Activated naive CD4-positive, alpha-beta T cell treated with anti-CD3 and anti-CD28 coated beads, Interleukin-2, amount 10 ng/mL, durations not matched to agents 7 days and 5 days (primary cell): ENCODE measurements at regions not wholly inside any gene's neighbourhood (a gene's known extent, or its start where the extent isn't known, plus 50 kb on each side); places are given as distances from the start of the nearest gene placed in this dataset.
"Not testable (repeated sequence)": the region's sequence is repeated elsewhere in the genome, so short reads cannot be mapped to it uniquely, and the experiment has no call there.

ENCODE experiments used
- CTCF ChIA-PET: fragments of 350-600 bp; sonication (Branson Sonifier 250); formaldehyde crosslinking; loops from one replicate; lab custom pipeline; 2021; ENCODE audit warnings: antibody characterized with exemption; lab: Charles Lee
- DNase-seq: peaks from one replicate; pipeline ENCODE4 v3.0.0-alpha.2; 2020
- H3K27ac Mint-ChIP-seq: one replicate; pipeline ENCODE4 v1.8.0; 2021; ENCODE audit warnings: mild to moderate bottlenecking, moderate library complexity, mixed read lengths
- H3K27me3 Mint-ChIP-seq: one replicate; pipeline ENCODE4 v1.8.0; 2021; ENCODE audit warnings: mild to moderate bottlenecking, mixed read lengths
- H3K36me3 Mint-ChIP-seq: one replicate; pipeline ENCODE4 v1.8.0; 2021; ENCODE audit warnings: mixed read lengths
- H3K4me1 Mint-ChIP-seq: one replicate; pipeline ENCODE4 v1.8.0; 2021; ENCODE audit warnings: mixed read lengths
- H3K4me3 Mint-ChIP-seq: one replicate; pipeline ENCODE4 v1.8.0; 2021; ENCODE audit warnings: mild to moderate bottlenecking, moderate library complexity, mixed read lengths
- H3K9me3 Mint-ChIP-seq: one replicate; pipeline ENCODE4 v1.8.0; 2021; ENCODE audit warnings: mixed read lengths

- CTCF ChIA-PET = interaction anchor here (1.0 kb wide), 1 partner anchor 32 kb away, joined by 4 read pairs; no protein-coding TSS in a partner anchor
- Mint-ChIP-seq H3K27ac (no peak overlapping the region), H3K4me3 (no peak overlapping the region), H3K36me3 (peaks cover 11% of the 10 kb centered on the region), H3K4me1 (peaks cover 80% of the 10 kb centered on the region), H3K9me3 (peaks cover 6% of the 10 kb centered on the region), H3K27me3 (no peaks in the 10 kb centered on the region)
- no peak for DNase-seq
Observed at GRCh38 chr3:152210697-152211096, 58.0 kb upstream of the MBNL1 start.

GRCh38 chr3:152211655-152212054 lies 57.1 kb upstream of the MBNL1 start:
- CTCF ChIA-PET = interaction anchor here (0.6 to 0.9 kb wide), 2 partner anchors 8 to 161 kb away, joined by 3 to 4 read pairs; no protein-coding TSS in a partner anchor
- Mint-ChIP-seq H3K27me3 (no peaks in the 10 kb centered on the region), H3K4me1 (peaks cover 76% of the 10 kb centered on the region), H3K9me3 (peaks cover 6% of the 10 kb centered on the region), H3K4me3 (no peak overlapping the region), H3K27ac (peak overlapping the region; percentile 29), H3K36me3 (peaks cover 11% of the 10 kb centered on the region)
- DNase-seq = no peak

GRCh38 chr3:152213203-152213602 lies 55.5 kb upstream of the MBNL1 start:
- CTCF ChIA-PET = interaction anchor here (1.0 to 1.1 kb wide), 2 partner anchors 10 to 20 kb away, joined by 3 to 4 read pairs; no protein-coding TSS in a partner anchor

DNA sequence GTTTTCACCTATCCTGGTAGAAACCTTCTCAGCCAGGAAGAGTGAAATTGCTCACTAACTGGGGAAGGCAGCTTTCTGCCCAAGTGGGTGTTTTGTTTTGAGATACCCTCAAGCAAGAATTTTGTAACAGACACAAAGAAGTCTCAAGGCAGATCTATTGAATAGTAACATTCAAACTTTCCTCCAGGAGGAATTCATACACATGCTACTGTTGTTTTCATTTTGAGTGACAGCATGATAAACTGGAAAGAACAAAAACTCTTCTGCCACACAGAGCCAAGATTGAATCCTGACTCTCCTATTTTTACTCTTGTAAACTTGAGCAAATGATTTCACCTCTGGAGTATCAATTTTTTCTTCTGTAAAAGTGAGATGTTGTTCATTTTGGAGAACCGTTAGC lies 54.8 kb upstream of the MBNL1 start:
- peaks cover 70% of the 10 kb centered on the region for H3K4me1 Mint-ChIP-seq
- no peaks in the 10 kb centered on the region for H3K27me3 Mint-ChIP-seq
- DNase-seq = no peak
- no peak overlapping the region for H3K27ac Mint-ChIP-seq
- H3K4me3 Mint-ChIP-seq = no peak overlapping the region
- CTCF ChIA-PET = interaction anchor here (1.0 to 1.1 kb wide), 2 partner anchors 10 to 19 kb away, joined by 3 to 4 read pairs; no protein-coding TSS in a partner anchor
- peaks cover 4% of the 10 kb centered on the region for H3K9me3 Mint-ChIP-seq
- peaks cover 13% of the 10 kb centered on the region for H3K36me3 Mint-ChIP-seq

More at GRCh38 chr3:152213203-152213602, 55.5 kb upstream of the MBNL1 start:
- Mint-ChIP-seq H3K27me3 (no peaks in the 10 kb centered on the region), H3K27ac (peak overlapping the region; percentile 21), H3K9me3 (peaks cover 6% of the 10 kb centered on the region), H3K4me3 (no peak overlapping the region), H3K36me3 (peaks cover 13% of the 10 kb centered on the region), H3K4me1 (peaks cover 70% of the 10 kb centered on the region)
- no peak for DNase-seq

DNA sequence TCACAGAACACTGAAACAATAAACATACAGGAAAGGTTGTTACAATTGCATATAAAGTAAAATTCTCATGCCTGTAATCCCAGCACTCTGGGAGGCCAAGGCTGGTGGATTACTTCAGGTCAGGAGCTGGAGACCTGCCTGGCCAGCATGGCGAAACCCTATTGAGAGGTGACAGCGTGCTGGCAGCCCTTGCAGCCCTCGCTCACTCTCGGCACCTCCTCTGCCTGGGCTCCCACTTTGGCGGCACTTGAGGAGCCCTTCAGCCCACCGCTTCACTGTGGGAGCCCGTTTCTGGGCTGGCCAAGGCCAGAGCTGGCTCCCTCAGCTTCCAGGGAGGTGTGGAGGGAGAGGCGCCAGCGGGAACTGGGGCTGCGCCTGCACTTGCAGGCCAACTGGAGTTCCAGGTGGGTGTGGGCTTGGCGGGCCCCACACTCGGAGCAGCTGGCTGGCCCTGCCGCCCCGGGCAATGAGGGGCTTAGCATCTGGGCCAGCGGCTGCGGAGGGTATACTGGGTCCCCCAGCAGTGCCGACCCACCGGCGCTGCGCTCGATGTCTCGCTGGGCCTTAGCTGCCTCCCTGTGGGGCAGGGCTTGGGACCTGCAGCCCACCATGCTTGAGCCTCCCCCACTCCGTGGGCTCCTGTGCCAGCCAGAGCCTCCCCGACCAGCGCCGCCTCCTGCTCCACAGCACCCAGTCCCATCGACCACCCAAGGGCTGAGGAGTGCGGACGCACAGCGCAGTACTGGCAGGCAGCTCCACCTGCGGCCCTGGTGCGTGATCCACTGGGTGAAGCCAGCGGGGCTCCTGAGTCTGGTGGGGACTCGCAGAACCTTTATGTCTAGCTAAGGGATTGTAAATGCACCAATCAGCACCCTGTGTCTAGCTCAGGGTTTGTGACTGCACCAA lies 51.5 kb upstream of the MBNL1 start:
- H3K4me1 Mint-ChIP-seq = peaks cover 73% of the 10 kb centered on the region

GRCh38 chr3:152218602-152219001 lies 50.1 kb upstream of the MBNL1 start:
- H3K27me3 Mint-ChIP-seq = no peaks in the 10 kb centered on the region
- CTCF ChIA-PET = interaction anchor here (1.0 to 1.8 kb wide), 6 partner anchors 9 to 21 kb away, joined by 3 to 5 read pairs (median 4); no protein-coding TSS in a partner anchor
- H3K36me3 Mint-ChIP-seq = peaks cover 8% of the 10 kb centered on the region
- H3K27ac Mint-ChIP-seq = peak overlapping the region; percentile 94
- peak overlapping the region; percentile 79 for H3K4me3 Mint-ChIP-seq
- peaks cover 75% of the 10 kb centered on the region for H3K4me1 Mint-ChIP-seq
- DNase-seq = no peak
- H3K9me3 Mint-ChIP-seq = peaks cover 4% of the 10 kb centered on the region

More for the DNA sequence above, 51.5 kb upstream of the MBNL1 start:
- DNase-seq, H3K27ac Mint-ChIP-seq, H3K27me3 Mint-ChIP-seq, H3K36me3 Mint-ChIP-seq, H3K4me3 Mint-ChIP-seq, H3K9me3 Mint-ChIP-seq: not testable (repeated sequence)
- CTCF ChIA-PET = interaction anchor here (1.3 to 1.8 kb wide), 4 partner anchors 8 to 16 kb away, joined by 3 to 5 read pairs (median 4); no protein-coding TSS in a partner anchor
